Aorta (tissue), 5 donors: ENCODE measurements at regions not wholly inside any gene's neighbourhood (a gene's known extent, or its start where the extent isn't known, plus 50 kb on each side); places are given as distances from the start of the nearest gene placed in this dataset.

ENCODE experiments used
- ATAC-seq: fragments of 200-7000 bp; cut with Tn5 transposase; one replicate; pipeline ENCODE4 v1.9.1; 2022; ENCODE audit warnings: moderate library complexity; ENCODE audit not compliant: low FRiP score
- DNase-seq, 2 donors: peaks; one replicate each; pipeline ENCODE4 v3.0.0-alpha.2; 2020
- H3K27ac ChIP-seq, 2 donors: one replicate each; pipeline ENCODE4 v1.5.1; 2013; ENCODE audit warnings: low read length in 2 of 2, mild to moderate bottlenecking in 2 of 2, moderate library complexity in 2 of 2, control low read depth in 1 of 2, inconsistent platforms in 1 of 2, low read depth in 1 of 2
- H3K27me3 ChIP-seq, 2 donors: one replicate each; pipeline ENCODE4 v1.6.1; 2013; ENCODE audit warnings: control low read depth in 1 of 2, low read length in 1 of 2, mild to moderate bottlenecking in 1 of 2, moderate library complexity in 1 of 2; ENCODE audit not compliant: insufficient read depth in 2 of 2, control insufficient read depth in 1 of 2
- H3K36me3 ChIP-seq, 2 donors: one replicate each; pipeline ENCODE4 v1.6.1; 2013; ENCODE audit warnings: control low read depth in 1 of 2, low read length in 1 of 2, mild to moderate bottlenecking in 1 of 2; ENCODE audit not compliant: insufficient read depth in 2 of 2, control insufficient read depth in 1 of 2
- H3K4me1 ChIP-seq, 2 donors: one replicate each; pipeline ENCODE4 v1.6.1; 2013; ENCODE audit warnings: low read length in 2 of 2, control low read depth in 1 of 2, mild to moderate bottlenecking in 1 of 2, moderate library complexity in 1 of 2; ENCODE audit not compliant: insufficient read depth in 2 of 2, control insufficient read depth in 1 of 2
- H3K4me3 ChIP-seq, 2 donors: one replicate each; pipeline ENCODE4 v1.5.1; 2013; ENCODE audit warnings: low read length in 2 of 2, control low read depth in 1 of 2, mild to moderate bottlenecking in 1 of 2
- H3K9me3 ChIP-seq: one replicate; pipeline ENCODE4 v1.6.1; 2013; ENCODE audit warnings: mild to moderate bottlenecking, low read length; ENCODE audit not compliant: control insufficient read depth
- WGBS, 2 donors: extraction: QIAGEN DNeasy Blood & Tissue Kit; methylation state at CpG; one replicate each; pipeline ENCODE4 v1.1.7; 2013; 5-methylcytosine and 5-hydroxymethylcytosine counted together
- intact Hi-C, 2 donors: fragments of 100-400 bp; cut with DNase I; formaldehyde crosslinking; loops; one replicate each; pipeline versions ENCODE4 v1.14.2 to v1.15.0; 2022
- donor health status: healthy with polysubstance abuse.
- donor health status: Bipolar disorder and iron deficiency.
- donor health status: DM: no; HTN: no; CAD: no.
- donor health status: DM: no; HTN: no; CAD: no.
- donor health status: DM: yes; HTN: yes; CAD: no.

- Histone ChIP-seq H3K36me3 (no peaks in the 10 kb centered on the region), H3K27ac (no peak overlapping the region), H3K9me3 (no peaks in the 10 kb centered on the region), H3K27me3 (no peaks in the 10 kb centered on the region), H3K4me3 (no peak overlapping the region), H3K4me1 (no peaks in the 10 kb centered on the region)
- ATAC-seq (no peak), DNase-seq (no peak)
- intact Hi-C loops, result no loop called here
Measured at GRCh38 chr2:107597507-107597906, 229.2 kb upstream of the RGPD4 start.

GRCh38 chr2:107602801-107603200 is 223.9 kb upstream of the RGPD4 start:
- no peak for ATAC-seq
- Histone ChIP-seq H3K4me3 (no peak overlapping the region), H3K27me3 (no peaks in the 10 kb centered on the region), H3K9me3 (no peaks in the 10 kb centered on the region), H3K27ac (no peak overlapping the region), H3K36me3 (peaks cover 0 to 2% of the 10 kb centered on the region in 2 donors), H3K4me1 (no peaks in the 10 kb centered on the region)
- 96 to 98% methylated on average over 2 of the region's 2 CpGs for WGBS, 2 donors
- no peak for DNase-seq
- intact Hi-C loops, result no loop called here

GRCh38 chr2:107607054-107607453 is 219.6 kb upstream of the RGPD4 start:
- Histone ChIP-seq H3K36me3 (peaks cover 0 to 2% of the 10 kb centered on the region in 2 donors), H3K4me1 (no peaks in the 10 kb centered on the region), H3K4me3 (no peak overlapping the region), H3K27me3 (no peaks in the 10 kb centered on the region), H3K9me3 (no peaks in the 10 kb centered on the region), H3K27ac (no peak overlapping the region)
- 86 to 94% methylated on average over 1 of the region's 1 CpG for WGBS, 2 donors
- intact Hi-C loops, result no loop called here
- ATAC-seq (no peak), DNase-seq (no peak)

DNA sequence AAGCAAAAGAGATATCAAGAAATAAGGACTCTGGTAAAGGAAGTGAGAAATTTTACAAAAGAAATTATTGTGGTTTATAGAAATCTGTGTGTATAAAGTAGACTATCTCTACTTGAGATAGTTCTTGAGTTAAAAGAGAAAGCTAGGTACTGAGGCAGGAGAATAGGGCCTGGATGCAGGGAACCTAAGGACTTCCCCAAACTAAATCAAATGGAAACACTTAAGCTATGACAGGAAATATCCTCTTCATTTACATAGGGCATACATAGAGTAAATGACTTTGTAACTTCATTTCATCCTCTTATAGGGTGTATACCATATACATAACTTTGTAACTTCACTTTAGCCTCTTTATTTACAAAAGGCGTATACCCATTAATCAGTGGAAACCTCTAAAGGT is 219.2 kb upstream of the RGPD4 start:
- no peak for ATAC-seq
- 96 to 97% methylated on average over 1 of the region's 1 CpG for WGBS, 2 donors

DNA sequence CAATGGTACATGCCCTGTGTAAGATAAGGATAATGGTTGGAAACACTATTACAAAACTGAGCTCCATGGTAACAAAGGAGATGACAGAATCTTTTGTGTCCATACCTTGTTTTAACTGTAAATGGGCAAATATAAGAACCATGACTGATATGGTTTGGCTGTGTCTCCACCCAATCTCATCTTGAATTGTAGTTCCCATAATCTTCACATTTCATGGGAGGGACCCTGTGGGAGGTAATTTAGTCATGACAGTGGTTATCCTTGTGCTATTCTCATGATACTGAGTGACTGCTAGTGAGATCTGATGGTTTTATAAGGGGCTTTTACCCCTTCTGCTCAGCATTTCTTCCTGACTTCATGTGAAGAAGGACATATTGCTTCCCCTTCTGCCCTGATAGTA is 211.7 kb upstream of the RGPD4 start:
- no peaks in the 10 kb centered on the region for H3K9me3 ChIP-seq
- DNase-seq (no peak), ATAC-seq (no peak)
- intact Hi-C loops, result no loop called here
- no peak overlapping the region for H3K27ac ChIP-seq
- H3K27me3 ChIP-seq, result no peaks in the 10 kb centered on the region
- H3K4me1 ChIP-seq, result no peaks in the 10 kb centered on the region
- H3K36me3 ChIP-seq, result no peaks in the 10 kb centered on the region
- H3K4me3 ChIP-seq, result no peak overlapping the region

More for the DNA sequence above, 219.2 kb upstream of the RGPD4 start:
- Histone ChIP-seq H3K4me1 (no peaks in the 10 kb centered on the region), H3K27me3 (no peaks in the 10 kb centered on the region), H3K9me3 (no peaks in the 10 kb centered on the region), H3K4me3 (no peak overlapping the region), H3K36me3 (peaks cover 0 to 2% of the 10 kb centered on the region in 2 donors), H3K27ac (no peak overlapping the region)
- intact Hi-C loops, result no loop called here
- DNase-seq, result no peak

- no peaks in the 10 kb centered on the region for H3K4me1 ChIP-seq
- no peaks in the 10 kb centered on the region for H3K27me3 ChIP-seq
- ATAC-seq (no peak), DNase-seq (no peak)
- no peak overlapping the region for H3K4me3 ChIP-seq
- intact Hi-C loops, result no loop called here
- H3K27ac ChIP-seq, result no peak overlapping the region
- no peaks in the 10 kb centered on the region for H3K9me3 ChIP-seq
- H3K36me3 ChIP-seq, result no peaks in the 10 kb centered on the region
Measured at GRCh38 chr2:107618769-107619168, 207.9 kb upstream of the RGPD4 start.

DNA sequence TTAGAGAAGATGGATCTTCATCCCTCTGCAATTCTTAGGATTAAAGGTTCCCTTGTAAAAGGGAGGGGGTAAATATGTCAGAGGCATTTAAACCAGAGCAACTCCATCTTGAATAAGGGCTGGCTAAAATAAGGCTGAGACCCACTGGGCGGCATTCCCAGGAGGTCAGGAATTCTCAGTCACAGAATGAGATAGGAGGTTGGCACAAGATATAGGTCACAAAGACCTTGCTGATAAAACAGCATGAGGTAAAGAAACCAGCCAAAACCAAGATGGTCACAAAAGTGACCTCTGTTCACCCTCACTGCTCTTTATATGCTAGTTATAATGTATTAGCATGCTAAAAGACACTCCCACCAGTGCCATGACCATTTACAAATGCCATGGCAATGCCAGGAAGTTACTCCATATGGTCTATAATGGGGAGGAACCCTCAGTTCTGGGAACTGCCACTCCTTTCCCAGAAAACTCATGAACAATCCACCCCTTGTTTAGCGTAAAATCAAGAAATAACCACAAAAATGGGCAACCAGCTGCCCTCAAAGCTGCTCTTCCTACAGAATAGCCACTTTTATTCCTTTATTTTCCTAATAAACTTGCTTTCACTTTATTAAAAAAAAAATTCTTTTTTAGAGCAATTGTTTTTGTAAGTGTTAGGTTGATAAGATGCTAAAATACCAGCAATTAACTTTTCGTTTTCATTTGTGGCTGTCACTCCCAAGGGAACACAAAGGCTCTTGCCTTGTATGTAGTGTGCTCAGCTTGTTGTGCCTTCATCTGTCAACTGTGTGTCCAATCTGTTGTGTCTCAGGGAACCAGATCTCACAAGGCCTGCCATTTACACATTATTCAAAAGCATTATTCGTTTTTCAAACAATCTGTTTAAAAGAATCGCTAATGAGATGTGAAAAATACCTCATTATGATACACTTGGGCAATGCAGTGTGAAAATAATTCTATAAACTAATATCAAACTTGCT is 205.2 kb upstream of the RGPD4 start:
- no peaks in the 10 kb centered on the region for H3K27me3 ChIP-seq
- intact Hi-C loops, result no loop called here
- H3K4me1 ChIP-seq, result no peaks in the 10 kb centered on the region
- no peak for DNase-seq
- ATAC-seq, result no peak
- H3K36me3 ChIP-seq, result no peaks in the 10 kb centered on the region
- H3K4me3 ChIP-seq, result no peak overlapping the region
- no peaks in the 10 kb centered on the region for H3K9me3 ChIP-seq
- no peak overlapping the region for H3K27ac ChIP-seq
- WGBS, 2 donors, result 85% methylated on average over 5 of the region's 5 CpGs

DNA sequence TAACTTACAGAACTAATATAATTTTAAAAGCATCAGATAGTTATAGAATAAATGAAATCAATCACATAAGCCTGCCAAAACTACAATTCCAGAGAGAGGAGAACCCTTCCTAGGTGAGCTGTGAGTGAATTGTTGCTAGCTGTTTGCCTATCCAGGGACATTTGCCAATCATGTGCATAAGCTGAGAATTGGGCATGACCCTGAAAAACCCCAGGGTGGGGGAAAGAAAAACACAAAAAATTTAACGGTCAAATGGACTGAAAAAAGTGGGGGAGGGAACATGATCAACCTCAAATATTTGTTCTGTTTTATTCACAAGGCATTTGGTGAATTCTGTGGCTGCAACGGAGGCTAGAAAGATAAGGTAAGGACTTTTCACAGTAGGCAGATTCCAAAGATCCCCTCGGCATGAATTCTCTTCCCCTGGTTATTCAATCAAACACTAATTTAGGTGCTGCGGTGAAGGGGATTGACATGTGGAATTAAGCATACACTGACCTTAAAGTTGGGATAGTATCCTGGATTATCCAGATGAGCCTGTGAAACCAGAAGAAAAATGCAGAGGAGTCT is 203.9 kb upstream of the RGPD4 start:
- Histone ChIP-seq H3K27ac (no peak overlapping the region), H3K4me1 (no peaks in the 10 kb centered on the region), H3K9me3 (no peaks in the 10 kb centered on the region), H3K4me3 (no peak overlapping the region), H3K27me3 (no peaks in the 10 kb centered on the region), H3K36me3 (no peaks in the 10 kb centered on the region)
- ATAC-seq, result no peak
- 70 to 71% methylated on average over 4 of the region's 4 CpGs for WGBS, 2 donors
- intact Hi-C loops, result no loop called here
- DNase-seq, result no peak

GRCh38 chr2:107625982-107626381 is 200.7 kb upstream of the RGPD4 start:
- ATAC-seq (no peak), DNase-seq (no peak)
- Histone ChIP-seq H3K36me3 (no peaks in the 10 kb centered on the region), H3K4me1 (no peaks in the 10 kb centered on the region), H3K9me3 (peaks cover 1% of the 10 kb centered on the region), H3K27ac (no peak overlapping the region), H3K4me3 (no peak overlapping the region), H3K27me3 (no peaks in the 10 kb centered on the region)
- intact Hi-C loops, result no loop called here
